Ovary (tissue), 7 donors: ENCODE measurements at regions not wholly inside any gene's neighbourhood (a gene's known extent, or its start where the extent isn't known, plus 50 kb on each side); places are given as distances from the start of the nearest gene placed in this dataset.
A peak's percentile ranks its signal among the peaks of the same experiment; 100 is the strongest.

Source experiments
- DNase-seq, 5 donors: peaks; one replicate each; pipeline ENCODE4 v3.0.0-alpha.2; 2019 to 2020
- H3K27ac ChIP-seq, 2 donors: fragments of 200-600 bp; one replicate each; pipeline versions ENCODE4 v1.5.1 to v1.8.0; 2019 to 2022
- H3K27me3 ChIP-seq: fragments of 200-600 bp; one replicate; pipeline ENCODE4 v1.8.0; 2022
- H3K36me3 ChIP-seq: fragments of 200-600 bp; sonication (generic); one replicate; pipeline ENCODE4 v1.5.1; 2019
- H3K4me1 ChIP-seq: one replicate; pipeline ENCODE4 v1.8.1; 2013; ENCODE audit warnings: mild to moderate bottlenecking, moderate library complexity; ENCODE audit not compliant: insufficient read depth
- H3K4me3 ChIP-seq: fragments of 200-600 bp; sonication (generic); one replicate; pipeline ENCODE4 v1.5.1; 2017
- H3K9me3 ChIP-seq, 2 donors: fragments of 200-600 bp in 1 of 2; sonication (generic) in 1 of 2; one replicate each; pipeline versions ENCODE4 v1.5.1 to v1.8.1; 2013 to 2019; ENCODE audit warnings: mild to moderate bottlenecking in 1 of 2, moderate library complexity in 1 of 2
- CTCF ChIP-seq, 3 donors: fragments of 450-650 bp in 2 of 3; fragments of 200-600 bp in 1 of 3; IDR thresholded peaks; one replicate each; pipeline versions ENCODE4 v1.5.1 to v1.8.0; 2016 to 2022; ENCODE audit warnings: antibody characterized with exemption in 3 of 3, mild to moderate bottlenecking in 1 of 3
- EP300 ChIP-seq: sonication (generic); formaldehyde crosslinking; IDR thresholded peaks from one replicate; pipeline ENCODE4 v1.6.1; 2017; ENCODE audit warnings: antibody characterized with exemption
- POLR2A ChIP-seq: fragments of 450-650 bp; IDR thresholded peaks from one replicate; pipeline ENCODE4 v1.6.1; 2017; ENCODE audit warnings: antibody characterized with exemption, mild to moderate bottlenecking, moderate library complexity
- WGBS, 3 donors: extraction: QIAGEN DNeasy Blood & Tissue Kit in 1 of 3; methylation state at CpG; one replicate each; pipeline versions ENCODE4 v1.1.5 to v1.1.7; 2013 to 2017; 5-methylcytosine and 5-hydroxymethylcytosine counted together
- intact Hi-C, 4 donors: fragments of 100-400 bp; cut with DNase I; formaldehyde crosslinking; loops; one replicate each; pipeline versions ENCODE4 v1.11.0 to v1.15.1; 2022 to 2023
- donor health status: DM: no; HTN: no; CAD: no; lungs with moderate emphysema.
- donor health status: DM: no; HTN: no; CAD: no.
- donor health status: Bipolar disorder and iron deficiency.
- donor health status: DM: no; HTN: no; CAD: no.
- donor health status: DM: yes; HTN: yes; CAD: no.

- H3K4me1 ChIP-seq, result no peaks in the 10 kb centered on the region
- intact Hi-C loops, result no loop called here
- TF ChIP-seq EP300 (no peak), POLR2A (no peak), CTCF (IDR thresholded peaks at IDR 0.05) (peak in 1 of 3 donors; percentile 12)
- H3K27me3 ChIP-seq, result no peaks in the 10 kb centered on the region
- peak in 3 of 5 donors; percentile 12 to 52 (median 31) for DNase-seq
- H3K4me3 ChIP-seq, result no peak overlapping the region
- WGBS, 3 donors, result 43 to 48% (median 48%) methylated on average over 9 of the region's 9 CpGs
- no peaks in the 10 kb centered on the region for H3K9me3 ChIP-seq
- H3K27ac ChIP-seq, result no peak overlapping the region
- H3K36me3 ChIP-seq, result no peaks in the 10 kb centered on the region
These were observed 120.1 kb upstream of the MAX start for GRCh38 chr14:65222440-65222858.

DNA sequence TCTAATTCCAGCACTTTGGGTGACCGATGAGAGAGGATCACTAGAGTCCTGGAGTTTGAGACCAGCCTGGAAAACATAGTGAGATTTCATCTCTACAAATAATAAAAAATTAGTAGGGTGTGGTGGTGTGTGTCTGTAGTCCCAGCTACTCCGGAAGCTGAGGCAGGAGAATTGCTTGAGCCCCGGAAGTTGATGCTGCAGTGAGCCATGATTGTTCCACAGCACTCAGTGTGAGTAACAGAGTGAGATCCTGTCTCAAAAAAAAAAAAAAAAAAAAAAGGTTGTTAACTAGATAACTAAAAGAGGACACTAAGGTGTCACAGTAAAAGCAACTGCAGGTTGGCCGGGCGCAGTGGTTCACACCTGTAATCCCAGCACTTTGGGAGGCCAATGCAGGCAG, 121.3 kb upstream of the MAX start:
- intact Hi-C loops, result no loop called here
- Histone ChIP-seq H3K36me3 (no peaks in the 10 kb centered on the region), H3K4me1 (no peaks in the 10 kb centered on the region), H3K27ac (no peak overlapping the region), H3K27me3 (no peaks in the 10 kb centered on the region), H3K4me3 (no peak overlapping the region), H3K9me3 (no peaks in the 10 kb centered on the region)
- 94 to 99% (median 97%) methylated on average over 5 of the region's 5 CpGs for WGBS, 3 donors
- DNase-seq, result no peak
- TF ChIP-seq POLR2A (no peak), EP300 (no peak)

- Histone ChIP-seq H3K27me3 (no peaks in the 10 kb centered on the region), H3K4me3 (no peak overlapping the region), H3K36me3 (no peaks in the 10 kb centered on the region), H3K27ac (no peak overlapping the region), H3K4me1 (peaks cover 3% of the 10 kb centered on the region), H3K9me3 (no peaks in the 10 kb centered on the region)
- intact Hi-C loops, result no loop called here
- DNase-seq, result no peak
- WGBS, 3 donors, result 48 to 80% (median 50%) methylated on average over 1 of the region's 1 CpG
- TF ChIP-seq CTCF (IDR thresholded peaks at IDR 0.05) (no peak), POLR2A (no peak), EP300 (no peak)
These were observed 122.5 kb upstream of the MAX start for GRCh38 chr14:65224799-65225198.

GRCh38 chr14:65225299-65226159, 123.2 kb upstream of the MAX start:
- no peak for DNase-seq
- Histone ChIP-seq H3K27me3 (no peaks in the 10 kb centered on the region), H3K4me3 (no peak overlapping the region), H3K36me3 (no peaks in the 10 kb centered on the region), H3K4me1 (peaks cover 4% of the 10 kb centered on the region), H3K9me3 (no peaks in the 10 kb centered on the region), H3K27ac (no peak overlapping the region)
- WGBS, 3 donors, result 89 to 91% (median 90%) methylated on average over 9 of the region's 9 CpGs
- intact Hi-C loops, result no loop called here
- TF ChIP-seq CTCF (IDR thresholded peaks at IDR 0.05) (no peak), EP300 (no peak), POLR2A (no peak)
